GM23338 (cell line): ENCODE measurements at regions not wholly inside any gene's neighbourhood (a gene's known extent, or its start where the extent isn't known, plus 50 kb on each side); places are given as distances from the start of the nearest gene placed in this dataset.

ENCODE experiments used
- ATAC-seq: fragments of 200-7000 bp; cut with Tn5 transposase; 3 replicates; pipeline ENCODE4 v1.9.1; 2020
- DNase-seq: peaks from one replicate; pipeline ENCODE4 v3.0.0-alpha.2; 2015; ENCODE audit warnings: low spot score
- H2AFZ ChIP-seq: fragments of 200-600 bp; sonication (generic); 2 replicates; pipeline ENCODE4 v1.8.0; 2016; ENCODE audit warnings: antibody characterized with exemption, mild to moderate bottlenecking, moderate library complexity
- H3F3A ChIP-seq: fragments of 200-600 bp; sonication (generic); replicated peaks from 2 replicates; pipeline ENCODE4 v1.8.0; 2017; ENCODE audit warnings: antibody characterized with exemption, mixed run types, low read depth
- H3K27ac ChIP-seq: fragments of 200-600 bp; sonication (generic); 2 replicates; pipeline ENCODE4 v1.6.1; 2016; ENCODE audit warnings: low read depth
- H3K27me3 ChIP-seq: fragments of 200-600 bp; sonication (generic); 2 replicates; pipeline ENCODE4 v1.8.0; 2016; ENCODE audit warnings: mild to moderate bottlenecking, mixed run types, moderate library complexity; ENCODE audit not compliant: insufficient read depth
- H3K36me3 ChIP-seq: fragments of 200-600 bp; sonication (generic); 2 replicates; pipeline ENCODE4 v1.8.0; 2016; ENCODE audit warnings: mild to moderate bottlenecking; ENCODE audit not compliant: insufficient read depth
- H3K4me1 ChIP-seq: fragments of 200-600 bp; sonication (generic); 2 replicates; pipeline ENCODE4 v1.8.0; 2016; ENCODE audit warnings: mild to moderate bottlenecking, moderate library complexity; ENCODE audit not compliant: insufficient read depth
- H3K4me2 ChIP-seq: fragments of 200-600 bp; sonication (generic); 2 replicates; pipeline ENCODE4 v1.7.1; 2017; ENCODE audit warnings: mixed run types
- H3K4me3 ChIP-seq: fragments of 200-600 bp; sonication (generic); 2 replicates; pipeline ENCODE4 v1.6.1; 2016; ENCODE audit warnings: mixed run types
- H3K79me2 ChIP-seq: fragments of 200-600 bp; sonication (generic); replicated peaks from 2 replicates; pipeline ENCODE4 v1.8.0; 2017; ENCODE audit warnings: mild to moderate bottlenecking; ENCODE audit not compliant: insufficient read depth
- H3K9me2 ChIP-seq: fragments of 200-600 bp; sonication (generic); 2 replicates; pipeline ENCODE4 v1.8.0; 2017; ENCODE audit not compliant: insufficient read depth
- H4K20me1 ChIP-seq: fragments of 200-600 bp; sonication (generic); replicated peaks from 2 replicates; pipeline ENCODE4 v1.8.0; 2017; ENCODE audit warnings: mild to moderate bottlenecking; ENCODE audit not compliant: insufficient read depth
- H3K27ac Mint-ChIP-seq: 2 replicates; pipeline ENCODE4 v1.8.0; 2020; ENCODE audit warnings: inconsistent platforms, mild to moderate bottlenecking, moderate library complexity, mixed read lengths
- H3K27me3 Mint-ChIP-seq: 3 replicates; pipeline ENCODE4 v1.8.0; 2022; ENCODE audit warnings: low read depth, mild to moderate bottlenecking, moderate library complexity, mixed read lengths, inconsistent platforms; ENCODE audit not compliant: insufficient read depth, poor library complexity
- H3K36me3 Mint-ChIP-seq: 3 replicates; pipeline ENCODE4 v1.8.0; 2021; ENCODE audit warnings: low read depth, mild to moderate bottlenecking, inconsistent platforms, moderate library complexity, mixed read lengths
- H3K4me1 Mint-ChIP-seq: 3 replicates; pipeline ENCODE4 v1.8.0; 2020; ENCODE audit warnings: mild to moderate bottlenecking, inconsistent platforms, mixed read lengths
- H3K4me3 Mint-ChIP-seq: 3 replicates; pipeline ENCODE4 v1.8.0; 2021; ENCODE audit warnings: moderate library complexity, mild to moderate bottlenecking, inconsistent platforms, mixed read lengths
- H3K9me3 Mint-ChIP-seq: 3 replicates; pipeline ENCODE4 v1.8.0; 2020; ENCODE audit warnings: moderate library complexity, mild to moderate bottlenecking, inconsistent platforms, mixed read lengths
- CTCF ChIP-seq, 2 experiments: fragments of 200-600 bp in 1 of 2; sonication (generic) in 1 of 2; conservative IDR thresholded peaks; 2 replicates each; pipeline versions ENCODE4 v1.5.1 to v1.6.1; 2016 to 2017; ENCODE audit warnings: antibody characterized with exemption in 2 of 2, low read depth in 2 of 2, mild to moderate bottlenecking in 2 of 2, moderate library complexity in 1 of 2
- JUNB ChIP-seq: IDR thresholded peaks from one replicate; pipeline ENCODE4 v1.6.1; 2016; ENCODE audit warnings: antibody characterized with exemption; ENCODE audit not compliant: unreplicated experiment
- NANOG ChIP-seq: IDR thresholded peaks from 2 replicates; pipeline ENCODE4 v1.6.1; 2016; ENCODE audit warnings: antibody characterized with exemption, borderline replicate concordance
- POLR2AphosphoS5 ChIP-seq: IDR thresholded peaks from 2 replicates; pipeline ENCODE4 v1.6.1; 2016; ENCODE audit warnings: antibody characterized with exemption, low read depth
- ZNF331 ChIP-seq: fragments of 250-450 bp; sonication (Bioruptor Pico); IDR thresholded peaks from 2 replicates; pipeline ENCODE4 v1.5.0; 2020; ENCODE audit warnings: low read depth, mild to moderate bottlenecking, moderate library complexity
- TF ChIP-seq, protein P1 (sequence below): IDR thresholded peaks from one replicate; pipeline ENCODE4 v1.6.1; 2018; ENCODE audit warnings: antibody characterized with exemption; ENCODE audit not compliant: unreplicated experiment
- TF ChIP-seq, protein P2 (sequence below): IDR thresholded peaks from 2 replicates; pipeline ENCODE4 v1.6.1; 2016; ENCODE audit warnings: antibody characterized with exemption

DNA sequence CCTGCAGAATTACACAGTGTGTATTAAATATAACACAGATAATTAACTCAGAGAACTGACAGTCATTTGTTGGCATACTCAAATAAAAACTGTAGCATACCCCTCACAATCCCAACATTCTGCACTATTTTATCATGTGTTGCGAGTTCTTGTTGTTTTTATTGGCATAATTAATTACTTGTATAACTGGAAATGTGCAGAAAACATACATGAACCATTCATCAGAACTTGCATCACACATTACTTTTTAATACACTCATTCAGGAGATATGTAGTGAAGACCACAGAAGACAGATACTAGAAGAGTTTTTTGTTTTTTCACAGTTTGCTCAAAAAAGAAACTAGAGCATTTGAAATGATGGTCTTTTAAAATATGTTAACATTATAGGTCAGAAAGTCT is 74.6 kb upstream of the NEIL3 start (continued):
- TF ChIP-seq, protein P1, sequence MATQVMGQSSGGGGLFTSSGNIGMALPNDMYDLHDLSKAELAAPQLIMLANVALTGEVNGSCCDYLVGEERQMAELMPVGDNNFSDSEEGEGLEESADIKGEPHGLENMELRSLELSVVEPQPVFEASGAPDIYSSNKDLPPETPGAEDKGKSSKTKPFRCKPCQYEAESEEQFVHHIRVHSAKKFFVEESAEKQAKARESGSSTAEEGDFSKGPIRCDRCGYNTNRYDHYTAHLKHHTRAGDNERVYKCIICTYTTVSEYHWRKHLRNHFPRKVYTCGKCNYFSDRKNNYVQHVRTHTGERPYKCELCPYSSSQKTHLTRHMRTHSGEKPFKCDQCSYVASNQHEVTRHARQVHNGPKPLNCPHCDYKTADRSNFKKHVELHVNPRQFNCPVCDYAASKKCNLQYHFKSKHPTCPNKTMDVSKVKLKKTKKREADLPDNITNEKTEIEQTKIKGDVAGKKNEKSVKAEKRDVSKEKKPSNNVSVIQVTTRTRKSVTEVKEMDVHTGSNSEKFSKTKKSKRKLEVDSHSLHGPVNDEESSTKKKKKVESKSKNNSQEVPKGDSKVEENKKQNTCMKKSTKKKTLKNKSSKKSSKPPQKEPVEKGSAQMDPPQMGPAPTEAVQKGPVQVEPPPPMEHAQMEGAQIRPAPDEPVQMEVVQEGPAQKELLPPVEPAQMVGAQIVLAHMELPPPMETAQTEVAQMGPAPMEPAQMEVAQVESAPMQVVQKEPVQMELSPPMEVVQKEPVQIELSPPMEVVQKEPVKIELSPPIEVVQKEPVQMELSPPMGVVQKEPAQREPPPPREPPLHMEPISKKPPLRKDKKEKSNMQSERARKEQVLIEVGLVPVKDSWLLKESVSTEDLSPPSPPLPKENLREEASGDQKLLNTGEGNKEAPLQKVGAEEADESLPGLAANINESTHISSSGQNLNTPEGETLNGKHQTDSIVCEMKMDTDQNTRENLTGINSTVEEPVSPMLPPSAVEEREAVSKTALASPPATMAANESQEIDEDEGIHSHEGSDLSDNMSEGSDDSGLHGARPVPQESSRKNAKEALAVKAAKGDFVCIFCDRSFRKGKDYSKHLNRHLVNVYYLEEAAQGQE = no peak
- TF ChIP-seq, protein P2, sequence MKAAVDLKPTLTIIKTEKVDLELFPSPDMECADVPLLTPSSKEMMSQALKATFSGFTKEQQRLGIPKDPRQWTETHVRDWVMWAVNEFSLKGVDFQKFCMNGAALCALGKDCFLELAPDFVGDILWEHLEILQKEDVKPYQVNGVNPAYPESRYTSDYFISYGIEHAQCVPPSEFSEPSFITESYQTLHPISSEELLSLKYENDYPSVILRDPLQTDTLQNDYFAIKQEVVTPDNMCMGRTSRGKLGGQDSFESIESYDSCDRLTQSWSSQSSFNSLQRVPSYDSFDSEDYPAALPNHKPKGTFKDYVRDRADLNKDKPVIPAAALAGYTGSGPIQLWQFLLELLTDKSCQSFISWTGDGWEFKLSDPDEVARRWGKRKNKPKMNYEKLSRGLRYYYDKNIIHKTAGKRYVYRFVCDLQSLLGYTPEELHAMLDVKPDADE = no peak

DNA sequence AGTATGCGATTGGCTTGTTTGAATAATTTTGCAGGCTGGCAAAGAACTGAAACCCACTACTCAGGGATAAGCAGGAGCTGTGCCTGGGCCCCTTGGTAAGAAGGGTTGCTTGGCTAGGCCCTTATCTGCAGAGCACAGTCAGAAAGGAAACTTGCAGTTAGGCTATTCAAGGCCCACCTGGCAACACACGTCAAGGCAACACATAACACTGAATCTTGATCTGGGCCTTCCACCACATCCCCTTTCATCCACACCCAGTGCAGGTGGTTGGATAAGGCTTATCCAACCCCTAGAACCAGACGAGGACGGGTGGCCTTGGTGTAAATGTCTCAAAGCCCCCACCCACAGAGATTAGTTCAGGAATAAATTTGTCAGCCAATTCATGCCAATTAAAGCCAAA is 72.8 kb upstream of the NEIL3 start:
- Histone ChIP-seq H3K4me2 (no peak overlapping the region), H3K4me1 (peaks cover 7% of the 10 kb centered on the region; the same call in 1 of the 2 replicates), H3K27ac (no peak overlapping the region), H3F3A (no peaks in the 10 kb centered on the region), H3K9me2 (peaks cover 7% of the 10 kb centered on the region; the same call in 1 of the 2 replicates), H3K36me3 (no peaks in the 10 kb centered on the region), H4K20me1 (no peaks in the 10 kb centered on the region), H3K27me3 (no peaks in the 10 kb centered on the region), H2AFZ (no peak overlapping the region), H3K79me2 (no peaks in the 10 kb centered on the region), H3K4me3 (no peak overlapping the region)
- Mint-ChIP-seq H3K9me3 (peaks cover under 1% of the 10 kb centered on the region; the same call in 1 of the 3 replicates), H3K27me3 (peaks cover 4% of the 10 kb centered on the region), H3K4me1 (peaks cover 6% of the 10 kb centered on the region; the same call in 2 of the 3 replicates), H3K36me3 (no peaks in the 10 kb centered on the region; the same call in 2 of the 3 replicates), H3K4me3 (no peak overlapping the region), H3K27ac (no peak overlapping the region)
- TF ChIP-seq JUNB = no peak
- ATAC-seq (no peak), DNase-seq (no peak)

DNA sequence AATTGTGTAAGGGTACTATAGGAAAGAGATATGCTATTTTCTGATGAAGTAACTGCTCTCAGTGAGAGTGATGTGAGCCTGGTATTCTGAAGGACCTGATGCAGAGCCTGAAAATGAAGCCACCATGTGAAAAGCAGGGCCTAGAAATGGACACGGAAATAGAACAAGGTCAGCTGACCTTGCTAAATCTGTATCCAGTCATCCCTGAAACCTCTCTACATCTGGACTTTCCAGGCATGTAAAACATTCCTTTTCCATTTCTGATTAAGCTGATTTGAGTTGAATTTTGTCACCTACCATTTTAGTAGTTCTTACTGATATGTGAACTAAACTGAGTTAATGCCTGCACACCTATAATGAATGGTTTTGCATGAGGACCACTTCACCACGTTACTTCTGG is 72.4 kb upstream of the NEIL3 start:
- H3K27me3 Mint-ChIP-seq = peaks cover 4% of the 10 kb centered on the region
- TF ChIP-seq, protein P2 = no peak
- no peak for TF ChIP-seq POLR2AphosphoS5
- no peak for TF ChIP-seq NANOG
- no peak for TF ChIP-seq ZNF331 (CRISPR knock-in tag)
- TF ChIP-seq, protein P1 = no peak
- no peak for TF ChIP-seq CTCF (conservative IDR thresholded peaks at IDR 0.05; ENCODE audit: low read depth in 2 of 2)
- no peak overlapping the region for H2AFZ ChIP-seq
- no peak overlapping the region for H3K27ac ChIP-seq
- no peak for DNase-seq
- peaks cover 7% of the 10 kb centered on the region; the same call in 1 of the 2 replicates for H3K9me2 ChIP-seq
- ATAC-seq = no peak
- H3K36me3 ChIP-seq = no peaks in the 10 kb centered on the region
- H3K27me3 ChIP-seq = no peaks in the 10 kb centered on the region
- no peak overlapping the region for H3K4me2 ChIP-seq
- H3K4me3 ChIP-seq = no peak overlapping the region
- no peaks in the 10 kb centered on the region; the same call in 2 of the 3 replicates for H3K36me3 Mint-ChIP-seq
- no peak overlapping the region for H3K27ac Mint-ChIP-seq
- peaks cover 6% of the 10 kb centered on the region; the same call in 2 of the 3 replicates for H3K4me1 Mint-ChIP-seq
- peaks cover 2% of the 10 kb centered on the region; the same call in 1 of the 3 replicates for H3K9me3 Mint-ChIP-seq
- peaks cover 7% of the 10 kb centered on the region; the same call in 1 of the 2 replicates for H3K4me1 ChIP-seq
- H3K79me2 ChIP-seq = no peaks in the 10 kb centered on the region
- no peaks in the 10 kb centered on the region for H4K20me1 ChIP-seq
- no peak overlapping the region for H3K4me3 Mint-ChIP-seq
- no peaks in the 10 kb centered on the region for H3F3A ChIP-seq
